RKO (cell line): ENCODE measurements at regions not wholly inside any gene's neighbourhood (a gene's known extent, or its start where the extent isn't known, plus 50 kb on each side); places are given as distances from the start of the nearest gene placed in this dataset.

ENCODE experiments used
- DNase-seq: peaks from one replicate; pipeline ENCODE4 v3.0.0-alpha.2; 2016; ENCODE audit warnings: low spot score

- DNase-seq, result no peak
Measured at GRCh38 chr2:226031647-226032501, 632.4 kb downstream of the NYAP2 start.

GRCh38 chr2:226030788-226031646, 631.5 kb downstream of the NYAP2 start:
- DNase-seq, result no peak

- no peak for DNase-seq
Measured at GRCh38 chr2:226030369-226030768, 630.9 kb downstream of the NYAP2 start.

- no peak for DNase-seq
Measured at GRCh38 chr2:226023946-226024345, 624.4 kb downstream of the NYAP2 start.

GRCh38 chr2:226023383-226023782, 623.9 kb downstream of the NYAP2 start:
- DNase-seq, result no peak

- DNase-seq, result no peak
Measured at GRCh38 chr2:226020956-226021355, 621.4 kb downstream of the NYAP2 start.

GRCh38 chr2:226020176-226020575, 620.7 kb downstream of the NYAP2 start:
- DNase-seq, result no peak

- no peak for DNase-seq
Measured at GRCh38 chr2:226018641-226019040, 619.1 kb downstream of the NYAP2 start.

GRCh38 chr2:226017537-226017936, 618.0 kb downstream of the NYAP2 start:
- DNase-seq, result no peak

- DNase-seq, result no peak
Measured at GRCh38 chr2:226017107-226017506, 617.6 kb downstream of the NYAP2 start.

GRCh38 chr2:226011716-226012450, 612.4 kb downstream of the NYAP2 start:
- DNase-seq, result no peak

- peak; percentile 49 for DNase-seq
Measured at GRCh38 chr2:226002438-226002837, 602.9 kb downstream of the NYAP2 start.

GRCh38 chr2:226001716-226002115, 602.2 kb downstream of the NYAP2 start:
- no peak for DNase-seq

- no peak for DNase-seq
Measured at GRCh38 chr2:225999692-226000091, 600.2 kb downstream of the NYAP2 start.

- DNase-seq, result no peak
Measured at GRCh38 chr2:225998653-225999052, 599.1 kb downstream of the NYAP2 start.

- no peak for DNase-seq
Measured at GRCh38 chr2:225998116-225998515, 598.6 kb downstream of the NYAP2 start.

GRCh38 chr2:225996462-225996828, 596.9 kb downstream of the NYAP2 start:
- DNase-seq, result no peak

GRCh38 chr2:225995796-225996461, 596.4 kb downstream of the NYAP2 start:
- no peak for DNase-seq

GRCh38 chr2:225994748-225995405, 595.4 kb downstream of the NYAP2 start:
- no peak for DNase-seq

- peak; percentile 3 for DNase-seq
Measured at GRCh38 chr2:225993430-225993829, 593.9 kb downstream of the NYAP2 start.

GRCh38 chr2:225989809-225990208, 590.3 kb downstream of the NYAP2 start:
- DNase-seq, result no peak
